IPS-15b (cell line): ENCODE measurements at regions not wholly inside any gene's neighbourhood (a gene's known extent, or its start where the extent isn't known, plus 50 kb on each side); places are given as distances from the start of the nearest gene placed in this dataset.

Source experiments
- H3K27me3 ChIP-seq: one replicate; pipeline ENCODE4 v1.6.1; 2013; ENCODE audit warnings: low read length; ENCODE audit not compliant: control insufficient read depth, insufficient read depth
- H3K36me3 ChIP-seq: one replicate; pipeline ENCODE4 v1.6.1; 2013; ENCODE audit warnings: low read length; ENCODE audit not compliant: control insufficient read depth, insufficient read depth
- H3K4me1 ChIP-seq: one replicate; pipeline ENCODE4 v1.6.1; 2013; ENCODE audit warnings: mild to moderate bottlenecking, low read length; ENCODE audit not compliant: control insufficient read depth, insufficient read depth
- H3K4me3 ChIP-seq: one replicate; pipeline ENCODE4 v1.5.1; 2013; ENCODE audit warnings: low read depth, low read length
- H3K9ac ChIP-seq: one replicate; pipeline ENCODE4 v1.6.1; 2013; ENCODE audit warnings: low read depth, mild to moderate bottlenecking, low read length
- H3K9me3 ChIP-seq: one replicate; pipeline ENCODE4 v1.6.1; 2013; ENCODE audit warnings: mild to moderate bottlenecking, low read length; ENCODE audit not compliant: control insufficient read depth, insufficient read depth

- Histone ChIP-seq H3K4me1 (no peaks in the 10 kb centered on the region), H3K9me3 (no peaks in the 10 kb centered on the region), H3K4me3 (no peak overlapping the region), H3K9ac (no peak overlapping the region), H3K27me3 (no peaks in the 10 kb centered on the region), H3K36me3 (no peaks in the 10 kb centered on the region)
Measured at GRCh38 chr2:221848286-221848685, 276.2 kb upstream of the EPHA4 start.

DNA sequence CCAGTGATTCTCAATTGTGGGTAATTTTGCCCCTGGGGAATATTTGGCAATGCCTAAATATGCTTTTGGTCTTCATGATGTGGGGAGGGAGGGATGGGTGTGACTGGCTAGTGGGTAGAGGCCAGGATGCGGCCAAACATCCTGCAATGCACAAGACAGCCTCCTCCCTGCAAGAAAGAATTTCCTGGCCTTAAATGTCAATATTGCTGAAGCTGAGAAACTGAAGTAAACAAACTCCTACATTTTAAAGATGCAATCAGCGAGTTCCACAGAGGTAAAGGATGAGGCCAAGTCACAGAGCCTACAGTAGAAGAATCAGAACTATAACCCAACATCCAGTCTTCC lies 272.9 kb upstream of the EPHA4 start:
- Histone ChIP-seq H3K4me1 (no peaks in the 10 kb centered on the region), H3K9ac (no peak overlapping the region), H3K9me3 (no peaks in the 10 kb centered on the region), H3K36me3 (no peaks in the 10 kb centered on the region), H3K4me3 (no peak overlapping the region), H3K27me3 (no peaks in the 10 kb centered on the region)

GRCh38 chr2:221844212-221845020 lies 272.3 kb upstream of the EPHA4 start:
- Histone ChIP-seq H3K9me3 (no peaks in the 10 kb centered on the region), H3K4me1 (no peaks in the 10 kb centered on the region), H3K9ac (no peak overlapping the region), H3K36me3 (no peaks in the 10 kb centered on the region), H3K4me3 (no peak overlapping the region), H3K27me3 (no peaks in the 10 kb centered on the region)

DNA sequence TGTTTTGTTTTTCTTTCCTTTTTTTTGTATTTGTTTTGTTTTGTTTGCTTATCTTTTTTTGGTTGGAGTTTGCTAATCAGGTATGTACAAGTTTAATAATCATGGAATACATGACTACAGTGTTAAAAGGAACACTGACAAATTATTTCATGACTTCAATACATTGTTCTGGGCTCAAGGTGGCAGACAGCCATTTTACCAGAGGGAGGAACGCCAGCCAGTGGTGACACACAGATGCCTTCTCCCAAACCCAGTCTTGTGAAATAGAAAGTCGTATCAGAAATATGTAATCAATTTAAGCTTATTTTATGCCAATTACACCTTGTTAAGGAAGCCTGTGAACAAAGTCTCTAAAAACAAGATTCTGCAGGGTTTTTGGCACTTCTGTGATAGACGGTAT lies 264.0 kb upstream of the EPHA4 start:
- Histone ChIP-seq H3K9ac (no peak overlapping the region), H3K36me3 (no peaks in the 10 kb centered on the region), H3K27me3 (no peaks in the 10 kb centered on the region), H3K4me1 (no peaks in the 10 kb centered on the region), H3K4me3 (no peak overlapping the region), H3K9me3 (no peaks in the 10 kb centered on the region)

GRCh38 chr2:221833966-221834365 lies 261.9 kb upstream of the EPHA4 start:
- Histone ChIP-seq H3K27me3 (no peaks in the 10 kb centered on the region), H3K4me1 (no peaks in the 10 kb centered on the region), H3K4me3 (no peak overlapping the region), H3K36me3 (no peaks in the 10 kb centered on the region), H3K9ac (no peak overlapping the region), H3K9me3 (no peaks in the 10 kb centered on the region)

DNA sequence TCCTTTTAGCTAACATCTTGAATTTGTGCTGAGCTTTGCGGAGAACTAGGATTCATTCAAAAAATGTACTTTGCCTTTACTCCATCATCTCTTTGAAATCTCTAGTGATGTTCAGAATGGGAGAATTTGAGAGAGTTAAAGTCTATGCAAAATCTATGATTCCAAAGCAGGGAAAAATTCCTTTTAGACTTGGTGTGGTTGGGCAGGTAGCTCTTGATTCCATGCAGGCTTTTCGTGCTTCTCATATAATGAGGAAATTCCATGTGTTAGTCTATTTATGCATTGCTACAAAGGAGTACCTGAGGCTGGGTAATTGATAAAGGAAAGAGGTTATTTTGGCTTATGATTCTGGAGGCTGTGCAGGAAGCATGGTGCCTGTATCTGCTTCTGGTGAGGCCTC lies 258.9 kb upstream of the EPHA4 start:
- Histone ChIP-seq H3K27me3 (no peaks in the 10 kb centered on the region), H3K4me1 (no peaks in the 10 kb centered on the region), H3K4me3 (no peak overlapping the region), H3K9ac (no peak overlapping the region), H3K36me3 (no peaks in the 10 kb centered on the region), H3K9me3 (no peaks in the 10 kb centered on the region)

GRCh38 chr2:221822416-221822815 lies 250.3 kb upstream of the EPHA4 start:
- Histone ChIP-seq H3K4me1 (peaks cover 4% of the 10 kb centered on the region), H3K27me3 (no peaks in the 10 kb centered on the region), H3K9ac (no peak overlapping the region), H3K4me3 (no peak overlapping the region), H3K36me3 (no peaks in the 10 kb centered on the region), H3K9me3 (no peaks in the 10 kb centered on the region)

GRCh38 chr2:221818616-221819320 lies 246.7 kb upstream of the EPHA4 start:
- H3K4me3 ChIP-seq: no peak overlapping the region
- H3K9me3 ChIP-seq: no peaks in the 10 kb centered on the region
- H3K9ac ChIP-seq: no peak overlapping the region
- no peaks in the 10 kb centered on the region for H3K36me3 ChIP-seq
- no peaks in the 10 kb centered on the region for H3K27me3 ChIP-seq
- H3K4me1 ChIP-seq: peaks cover 4% of the 10 kb centered on the region

GRCh38 chr2:221817878-221818277 lies 245.8 kb upstream of the EPHA4 start:
- H3K27me3 ChIP-seq: no peaks in the 10 kb centered on the region
- peaks cover 4% of the 10 kb centered on the region for H3K4me1 ChIP-seq
- no peak overlapping the region for H3K4me3 ChIP-seq
- H3K9me3 ChIP-seq: no peaks in the 10 kb centered on the region
- H3K36me3 ChIP-seq: no peaks in the 10 kb centered on the region
- H3K9ac ChIP-seq: no peak overlapping the region

- Histone ChIP-seq H3K36me3 (no peaks in the 10 kb centered on the region), H3K27me3 (no peaks in the 10 kb centered on the region), H3K9ac (no peak overlapping the region), H3K9me3 (no peaks in the 10 kb centered on the region), H3K4me3 (no peak overlapping the region), H3K4me1 (peaks cover 4% of the 10 kb centered on the region)
Measured at GRCh38 chr2:221817052-221817451, 244.9 kb upstream of the EPHA4 start.

GRCh38 chr2:221816566-221816965 lies 244.5 kb upstream of the EPHA4 start:
- Histone ChIP-seq H3K9ac (no peak overlapping the region), H3K36me3 (no peaks in the 10 kb centered on the region), H3K4me3 (no peak overlapping the region), H3K9me3 (no peaks in the 10 kb centered on the region), H3K27me3 (no peaks in the 10 kb centered on the region), H3K4me1 (peaks cover 4% of the 10 kb centered on the region)

GRCh38 chr2:221810650-221811049 lies 238.5 kb upstream of the EPHA4 start:
- Histone ChIP-seq H3K9me3 (no peaks in the 10 kb centered on the region), H3K4me1 (no peaks in the 10 kb centered on the region), H3K4me3 (no peak overlapping the region), H3K36me3 (no peaks in the 10 kb centered on the region), H3K9ac (no peak overlapping the region), H3K27me3 (no peaks in the 10 kb centered on the region)
